Globus pallidus (tissue), 1 donor: ENCODE measurements at regions not wholly inside any gene's neighbourhood (a gene's known extent, or its start where the extent isn't known, plus 50 kb on each side); places are given as distances from the start of the nearest gene placed in this dataset.
"Not testable (repeated sequence)": the region's sequence is repeated elsewhere in the genome, so short reads cannot be mapped to it uniquely, and the experiment has no call there.

ENCODE experiments used
- DNase-seq: peaks from one replicate; pipeline ENCODE4 v3.0.0-alpha.2; 2015; ENCODE audit warnings: low spot score

DNA sequence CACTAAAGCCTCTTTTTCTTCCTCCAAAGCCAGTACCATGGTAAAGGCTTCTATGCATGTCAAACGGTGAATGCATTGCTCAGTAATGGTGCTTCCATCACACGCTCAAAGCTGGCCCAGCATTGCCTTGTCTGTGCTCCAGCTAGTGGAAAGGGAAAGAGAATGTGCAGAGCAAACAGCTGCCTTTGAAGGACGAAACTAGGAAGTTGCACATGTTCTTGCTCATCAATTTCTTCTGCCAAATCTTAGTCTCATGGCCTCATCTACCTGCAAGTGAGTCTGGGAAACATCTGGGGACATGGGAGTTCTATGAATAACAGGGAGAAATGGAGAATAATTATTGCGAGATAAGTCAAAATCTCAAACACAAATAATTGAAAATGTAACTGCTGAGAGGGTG, 216.5 kb upstream of the SSTR4 start:
- DNase-seq: no peak

DNA sequence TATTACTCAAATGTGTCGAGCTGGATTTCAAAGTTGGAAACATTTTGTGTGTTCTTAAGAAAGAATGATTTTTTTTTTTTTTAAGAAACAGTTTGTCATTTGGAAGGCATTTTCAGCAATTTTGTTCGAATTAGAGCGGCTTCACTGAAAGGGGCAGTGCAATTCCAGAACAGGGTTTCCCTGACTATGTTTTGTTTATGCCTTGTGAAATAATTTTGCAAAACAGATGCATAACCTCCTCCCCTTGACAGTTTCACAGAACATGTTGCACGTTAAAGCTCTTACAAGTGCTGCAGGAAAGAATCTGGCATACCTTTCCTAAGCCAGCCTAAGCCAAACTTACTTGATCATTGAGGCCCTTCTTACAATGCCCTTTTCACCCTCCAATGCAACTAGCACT, 216.0 kb upstream of the SSTR4 start:
- DNase-seq: no peak

- DNase-seq: no peak
These were observed 215.3 kb upstream of the SSTR4 start for GRCh38 chr20:22819784-22820183.

GRCh38 chr20:22821081-22821727, 213.9 kb upstream of the SSTR4 start:
- DNase-seq: no peak

GRCh38 chr20:22821796-22822195, 213.3 kb upstream of the SSTR4 start:
- no peak for DNase-seq

DNA sequence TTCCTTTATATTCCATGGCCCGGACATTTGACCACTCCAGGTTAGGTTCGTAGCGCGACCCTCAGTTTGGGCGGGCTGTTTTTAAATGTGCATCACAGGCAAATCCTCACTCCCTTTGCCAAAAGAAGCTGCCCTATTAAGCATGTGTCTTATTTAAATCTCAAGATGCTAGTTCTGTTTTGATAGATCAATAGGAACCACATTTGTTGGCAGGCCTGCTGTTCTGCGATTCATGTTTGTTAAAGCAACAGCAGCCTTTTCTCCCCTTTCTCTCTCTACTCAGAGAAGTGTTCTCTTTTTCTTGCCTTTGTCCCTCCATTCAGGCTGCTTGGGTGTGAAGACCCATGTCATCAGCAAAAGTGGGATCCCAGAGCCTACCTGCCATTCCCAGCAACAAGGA, 212.0 kb upstream of the SSTR4 start:
- DNase-seq: no peak

- DNase-seq: no peak
These were observed 211.0 kb upstream of the SSTR4 start for GRCh38 chr20:22824077-22824476.

DNA sequence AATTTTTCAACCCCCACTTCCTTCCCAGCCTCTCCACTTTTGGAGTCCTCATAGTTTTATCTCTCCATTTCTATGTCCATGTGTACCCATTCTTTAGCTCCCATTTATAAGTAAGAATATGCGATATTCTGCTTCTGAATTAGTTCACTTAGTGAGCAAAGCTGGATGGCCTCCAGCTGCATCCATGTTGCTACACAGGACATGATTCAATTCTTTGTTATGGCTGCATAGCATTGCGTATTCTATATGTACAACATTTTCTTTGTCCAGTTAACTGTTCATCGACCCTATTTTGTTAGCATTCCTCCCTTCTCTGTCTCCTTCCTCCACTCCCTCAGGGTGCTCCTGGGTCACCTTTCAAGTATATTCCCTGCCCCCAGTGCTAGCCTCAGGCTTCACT, 210.0 kb upstream of the SSTR4 start:
- DNase-seq: no peak

DNA sequence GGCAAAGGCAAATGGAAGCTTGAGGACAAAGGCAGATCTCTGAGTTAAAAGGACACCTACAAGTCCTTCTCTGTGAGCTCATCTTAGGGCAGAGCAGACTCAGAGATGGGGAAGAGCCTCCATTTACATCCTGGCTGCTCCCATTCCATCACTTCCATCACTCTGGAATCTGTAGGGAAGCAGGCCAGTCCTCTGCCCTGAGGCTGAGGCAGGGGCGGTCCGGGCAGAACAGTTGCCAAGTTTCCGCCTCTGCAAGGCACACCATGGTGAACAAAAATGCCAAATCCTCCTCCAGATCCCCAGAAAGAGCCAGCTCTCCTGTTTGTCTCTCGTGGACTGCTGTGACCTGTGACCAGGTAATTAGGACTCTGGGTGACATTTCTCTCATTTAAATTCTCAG, 209.6 kb upstream of the SSTR4 start:
- DNase-seq: no peak

- no peak for DNase-seq
These were observed 208.5 kb upstream of the SSTR4 start for GRCh38 chr20:22826306-22827230.

GRCh38 chr20:22827916-22828315, 207.2 kb upstream of the SSTR4 start:
- no peak for DNase-seq

- DNase-seq: no peak
These were observed 205.8 kb upstream of the SSTR4 start for GRCh38 chr20:22829356-22829755.

GRCh38 chr20:22830138-22830537, 205.0 kb upstream of the SSTR4 start:
- no peak for DNase-seq

DNA sequence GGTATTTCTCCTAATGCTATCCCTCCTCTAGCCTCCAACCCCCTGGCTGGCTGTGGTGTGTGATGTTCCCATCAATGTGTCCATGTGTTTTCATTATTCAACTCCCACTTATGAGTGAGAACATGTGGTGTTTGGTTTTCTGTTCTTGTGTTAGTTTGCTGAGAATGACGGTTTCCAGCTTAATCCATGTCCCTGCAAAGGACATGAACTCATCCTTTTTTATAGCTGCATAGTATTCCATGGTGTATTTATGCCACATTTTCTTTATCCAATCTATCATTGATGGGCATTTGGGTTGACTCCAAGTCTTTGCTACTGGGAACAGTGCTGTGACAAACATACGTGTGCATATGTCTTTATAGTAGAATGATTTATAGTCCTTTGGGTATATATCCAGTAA, 204.4 kb upstream of the SSTR4 start:
- DNase-seq: not testable (repeated sequence)

GRCh38 chr20:22833851-22834250, 201.3 kb upstream of the SSTR4 start:
- no peak for DNase-seq

DNA sequence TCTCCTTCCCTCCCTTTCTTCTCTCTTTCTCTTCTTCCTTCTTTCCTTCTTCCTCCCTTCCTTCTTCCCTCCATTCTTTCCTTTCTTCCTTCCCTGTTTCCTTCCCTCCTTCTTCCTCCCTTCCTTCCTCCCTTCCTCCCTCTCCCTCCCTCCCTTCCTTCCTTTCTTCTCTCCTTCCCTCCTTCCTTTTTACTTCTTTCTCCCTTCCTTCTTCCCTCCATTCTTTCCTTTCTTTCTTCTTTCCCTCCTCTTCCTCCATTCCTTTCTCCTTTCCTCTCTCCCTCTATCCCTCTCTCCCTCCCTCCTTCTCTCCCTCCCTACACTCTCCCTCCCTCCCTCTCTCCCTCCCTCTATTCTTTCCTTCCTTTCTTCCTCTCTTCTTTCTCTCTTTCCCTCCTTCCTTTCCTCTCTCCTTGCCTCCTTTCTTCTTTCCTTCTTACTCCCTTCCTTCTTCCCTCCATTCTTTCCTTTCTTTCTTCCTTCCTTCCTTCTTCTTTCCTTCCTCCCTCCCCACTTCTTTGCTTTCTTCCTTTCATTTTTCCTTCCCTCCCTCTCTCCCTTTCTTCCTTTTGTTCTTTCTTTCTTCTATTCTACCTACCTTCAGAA, 200.4 kb upstream of the SSTR4 start:
- no peak for DNase-seq

- no peak for DNase-seq
These were observed 198.9 kb upstream of the SSTR4 start for GRCh38 chr20:22836211-22836610.

GRCh38 chr20:22836877-22837276, 198.2 kb upstream of the SSTR4 start:
- DNase-seq: no peak

- no peak for DNase-seq
These were observed 197.1 kb upstream of the SSTR4 start for GRCh38 chr20:22838001-22838400.

GRCh38 chr20:22841846-22842245, 193.3 kb upstream of the SSTR4 start:
- DNase-seq: no peak

GRCh38 chr20:22842793-22843192, 192.3 kb upstream of the SSTR4 start:
- no peak for DNase-seq

GRCh38 chr20:22844959-22845358, 190.2 kb upstream of the SSTR4 start:
- no peak for DNase-seq

- DNase-seq: no peak
These were observed 188.2 kb upstream of the SSTR4 start for GRCh38 chr20:22846863-22847262.
